ENCODE measurements at regions not wholly inside any gene's neighbourhood (a gene's known extent, or its start where the extent isn't known, plus 50 kb on each side); places are given as distances from the start of the nearest gene placed in this dataset.

DNA sequence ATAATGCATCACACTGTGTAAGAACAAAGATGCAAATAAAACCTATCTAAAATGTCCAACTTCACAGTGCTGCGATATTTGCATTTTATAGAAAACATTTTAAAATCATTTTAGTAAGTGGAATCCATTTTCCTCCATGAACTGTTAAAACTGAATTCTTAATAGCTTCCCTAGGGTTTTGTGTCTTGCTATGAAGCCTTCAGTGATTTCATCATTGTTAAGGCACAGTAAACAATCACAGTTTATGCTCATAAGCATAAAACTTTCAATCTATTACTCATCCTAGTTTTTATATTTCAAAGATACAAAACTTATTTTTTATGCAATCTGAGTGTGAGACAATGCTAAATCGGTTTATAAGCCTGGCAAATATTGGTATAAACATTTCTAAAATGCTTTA lies 509.7 kb downstream of the TUSC7 start (continued):
- TF ChIP-seq, protein P1, sequence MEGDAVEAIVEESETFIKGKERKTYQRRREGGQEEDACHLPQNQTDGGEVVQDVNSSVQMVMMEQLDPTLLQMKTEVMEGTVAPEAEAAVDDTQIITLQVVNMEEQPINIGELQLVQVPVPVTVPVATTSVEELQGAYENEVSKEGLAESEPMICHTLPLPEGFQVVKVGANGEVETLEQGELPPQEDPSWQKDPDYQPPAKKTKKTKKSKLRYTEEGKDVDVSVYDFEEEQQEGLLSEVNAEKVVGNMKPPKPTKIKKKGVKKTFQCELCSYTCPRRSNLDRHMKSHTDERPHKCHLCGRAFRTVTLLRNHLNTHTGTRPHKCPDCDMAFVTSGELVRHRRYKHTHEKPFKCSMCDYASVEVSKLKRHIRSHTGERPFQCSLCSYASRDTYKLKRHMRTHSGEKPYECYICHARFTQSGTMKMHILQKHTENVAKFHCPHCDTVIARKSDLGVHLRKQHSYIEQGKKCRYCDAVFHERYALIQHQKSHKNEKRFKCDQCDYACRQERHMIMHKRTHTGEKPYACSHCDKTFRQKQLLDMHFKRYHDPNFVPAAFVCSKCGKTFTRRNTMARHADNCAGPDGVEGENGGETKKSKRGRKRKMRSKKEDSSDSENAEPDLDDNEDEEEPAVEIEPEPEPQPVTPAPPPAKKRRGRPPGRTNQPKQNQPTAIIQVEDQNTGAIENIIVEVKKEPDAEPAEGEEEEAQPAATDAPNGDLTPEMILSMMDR (IDR thresholded peaks at IDR 0.05), result no peak
- no peak for TF ChIP-seq GABPA (IDR thresholded peaks at IDR 0.05; ENCODE audit: low read depth)
- no peak for TF ChIP-seq MEF2A (IDR thresholded peaks at IDR 0.05; ENCODE audit: borderline replicate concordance, low read depth)
- TF ChIP-seq, protein P2, sequence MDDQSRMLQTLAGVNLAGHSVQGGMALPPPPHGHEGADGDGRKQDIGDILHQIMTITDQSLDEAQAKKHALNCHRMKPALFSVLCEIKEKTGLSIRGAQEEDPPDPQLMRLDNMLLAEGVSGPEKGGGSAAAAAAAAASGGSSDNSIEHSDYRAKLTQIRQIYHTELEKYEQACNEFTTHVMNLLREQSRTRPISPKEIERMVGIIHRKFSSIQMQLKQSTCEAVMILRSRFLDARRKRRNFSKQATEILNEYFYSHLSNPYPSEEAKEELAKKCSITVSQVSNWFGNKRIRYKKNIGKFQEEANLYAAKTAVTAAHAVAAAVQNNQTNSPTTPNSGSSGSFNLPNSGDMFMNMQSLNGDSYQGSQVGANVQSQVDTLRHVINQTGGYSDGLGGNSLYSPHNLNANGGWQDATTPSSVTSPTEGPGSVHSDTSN (IDR thresholded peaks at IDR 0.05), result no peak
- no peak for TF ChIP-seq SIN3A (IDR thresholded peaks at IDR 0.05; ENCODE audit: borderline replicate concordance, low read depth, low read length)
- TF ChIP-seq EP300 (IDR thresholded peaks at IDR 0.05; ENCODE audit: borderline replicate concordance in 1 of 2, low read depth in 1 of 2, low read length in 1 of 2), result no peak
- TF ChIP-seq MXI1 (IDR thresholded peaks at IDR 0.05; ENCODE audit: low read depth, low read length), result no peak
- TF ChIP-seq CHD2 (IDR thresholded peaks at IDR 0.05; ENCODE audit: low read length, partially characterized antibody), result no peak

DNA sequence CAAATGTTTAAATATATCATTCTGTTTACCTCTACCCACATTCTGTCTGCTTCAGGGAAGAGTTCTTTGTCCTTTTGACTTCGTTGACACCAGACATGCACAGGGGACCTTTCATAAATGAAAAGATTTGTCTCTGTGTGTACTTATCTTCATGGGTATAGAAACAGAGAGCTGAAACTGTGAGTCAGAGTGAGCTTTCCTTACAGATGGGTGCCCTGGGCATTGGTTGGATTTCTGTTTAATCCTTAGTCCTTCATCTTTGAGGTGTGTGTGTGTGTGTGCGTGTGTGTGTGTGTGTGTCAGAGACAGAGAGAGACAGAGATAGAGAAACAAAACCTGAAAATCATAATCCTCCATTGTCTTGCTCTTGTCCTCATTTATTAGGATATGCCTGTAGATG lies 517.4 kb downstream of the TUSC7 start:
- Histone ChIP-seq H4K20me1 (ENCODE audit: insufficient read depth) (no peaks in the 10 kb centered on the region), H3K27me3 (ENCODE audit: insufficient read depth) (no peaks in the 10 kb centered on the region), H3K4me3 (ENCODE audit: low read depth in 2 of 2, low read length in 1 of 2) (no peak overlapping the region), H3K9me2 (no peaks in the 10 kb centered on the region), H3K4me2 (no peak overlapping the region), H3K79me2 (ENCODE audit: insufficient read depth) (no peaks in the 10 kb centered on the region), H3K27ac (ENCODE audit: low read depth in 2 of 2, low read length in 1 of 2) (no peak overlapping the region), H3K36me3 (replicated peaks in 1 of 2; ENCODE audit: control insufficient read depth in 1 of 2, insufficient read depth in 2 of 2, low read length in 1 of 2) (no peaks in the 10 kb centered on the region), H3K4me1 (ENCODE audit: control insufficient read depth in 1 of 2, insufficient read depth in 2 of 2, low read depth in 1 of 2, low read length in 1 of 2) (no peaks in the 10 kb centered on the region), H3F3A (replicated peaks; ENCODE audit: insufficient read depth) (no peaks in the 10 kb centered on the region), H2AFZ (ENCODE audit: low read depth) (no peak overlapping the region), H3K9me3 (no peaks in the 10 kb centered on the region), H3K9ac (no peak overlapping the region)
- CTCF ChIA-PET, result interaction anchor here (1.4 kb wide), 1 partner anchor 10 kb away, joined by 3 read pairs; no protein-coding TSS in a partner anchor
- no peak for DNase-seq
- no peak for TF ChIP-seq GATA2 (CRISPR knock-in tag; IDR thresholded peaks at IDR 0.05)
- TF ChIP-seq, protein P1 (IDR thresholded peaks at IDR 0.05), result no peak
- TF ChIP-seq, protein P3, sequence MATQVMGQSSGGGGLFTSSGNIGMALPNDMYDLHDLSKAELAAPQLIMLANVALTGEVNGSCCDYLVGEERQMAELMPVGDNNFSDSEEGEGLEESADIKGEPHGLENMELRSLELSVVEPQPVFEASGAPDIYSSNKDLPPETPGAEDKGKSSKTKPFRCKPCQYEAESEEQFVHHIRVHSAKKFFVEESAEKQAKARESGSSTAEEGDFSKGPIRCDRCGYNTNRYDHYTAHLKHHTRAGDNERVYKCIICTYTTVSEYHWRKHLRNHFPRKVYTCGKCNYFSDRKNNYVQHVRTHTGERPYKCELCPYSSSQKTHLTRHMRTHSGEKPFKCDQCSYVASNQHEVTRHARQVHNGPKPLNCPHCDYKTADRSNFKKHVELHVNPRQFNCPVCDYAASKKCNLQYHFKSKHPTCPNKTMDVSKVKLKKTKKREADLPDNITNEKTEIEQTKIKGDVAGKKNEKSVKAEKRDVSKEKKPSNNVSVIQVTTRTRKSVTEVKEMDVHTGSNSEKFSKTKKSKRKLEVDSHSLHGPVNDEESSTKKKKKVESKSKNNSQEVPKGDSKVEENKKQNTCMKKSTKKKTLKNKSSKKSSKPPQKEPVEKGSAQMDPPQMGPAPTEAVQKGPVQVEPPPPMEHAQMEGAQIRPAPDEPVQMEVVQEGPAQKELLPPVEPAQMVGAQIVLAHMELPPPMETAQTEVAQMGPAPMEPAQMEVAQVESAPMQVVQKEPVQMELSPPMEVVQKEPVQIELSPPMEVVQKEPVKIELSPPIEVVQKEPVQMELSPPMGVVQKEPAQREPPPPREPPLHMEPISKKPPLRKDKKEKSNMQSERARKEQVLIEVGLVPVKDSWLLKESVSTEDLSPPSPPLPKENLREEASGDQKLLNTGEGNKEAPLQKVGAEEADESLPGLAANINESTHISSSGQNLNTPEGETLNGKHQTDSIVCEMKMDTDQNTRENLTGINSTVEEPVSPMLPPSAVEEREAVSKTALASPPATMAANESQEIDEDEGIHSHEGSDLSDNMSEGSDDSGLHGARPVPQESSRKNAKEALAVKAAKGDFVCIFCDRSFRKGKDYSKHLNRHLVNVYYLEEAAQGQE (IDR thresholded peaks at IDR 0.05; ENCODE audit: low read depth, low read length), result no peak
- POLR2A ChIA-PET, result no interaction called here
- 51% methylated on average over 2 of the region's 2 CpGs for whole genome bisulfite sequencing (ENCODE audit: low lambda C conversion rate)
